ENCODE measurements at regions not wholly inside any gene's neighbourhood (a gene's known extent, or its start where the extent isn't known, plus 50 kb on each side); places are given as distances from the start of the nearest gene placed in this dataset.

- no peaks in the 10 kb centered on the region for H3K27me3 ChIP-seq (ENCODE audit: low read length)
- H3K4me2 ChIP-seq (ENCODE audit: low read length): no peak overlapping the region
- H3K36me3 ChIP-seq (ENCODE audit: low read depth, low read length): no peaks in the 10 kb centered on the region
- H3K9me3 ChIP-seq (ENCODE audit: low read length): no peaks in the 10 kb centered on the region
- H3K4me3 ChIP-seq (ENCODE audit: low read length): no peak overlapping the region
- TF ChIP-seq CTCF (conservative IDR thresholded peaks at IDR 0.05; ENCODE audit: low read depth, low read length): no peak
- no peak for TF ChIP-seq EZH2 (IDR thresholded peaks at IDR 0.05; ENCODE audit: low read length, unreplicated experiment)
- no peak for TF ChIP-seq EZH2phosphoT487 (IDR thresholded peaks at IDR 0.05; ENCODE audit: borderline replicate concordance, low read length)
- no TSS peak for BruUV-seq (replicated peaks)
- H2AFZ ChIP-seq (ENCODE audit: low read length): no peak overlapping the region
- H3K9ac ChIP-seq (ENCODE audit: low read length): no peak overlapping the region
- no peaks in the 10 kb centered on the region for H3F3A ChIP-seq (ENCODE audit: low read length, unreplicated experiment)
- no peak overlapping the region for H3K27ac ChIP-seq (ENCODE audit: low read length)
- H3K79me2 ChIP-seq (ENCODE audit: low read length): no peaks in the 10 kb centered on the region
- peaks cover 37% of the 10 kb centered on the region for H3K4me1 ChIP-seq (ENCODE audit: insufficient read depth, low read length)
- ATAC-seq: no peak
- ChIA-PET CTCF (no interaction called here), POLR2A (ENCODE audit: unreplicated experiment) (no interaction called here)
- no peaks in the 10 kb centered on the region for H4K20me1 ChIP-seq (ENCODE audit: low read length)
- no peak for DNase-seq
- intact Hi-C loops (cut with micrococcal nuclease): no loop called here
- peaks cover 6% of the 10 kb centered on the region; the same call in 1 of the 2 replicates for H3K9me2 ChIP-seq (replicated peaks; ENCODE audit: low read length)
These were observed 342.7 kb downstream of the AASDHPPT start for GRCh38 chr11:106420048-106420665.

- Histone ChIP-seq H3K4me1 (ENCODE audit: insufficient read depth, low read length) (peaks cover 42% of the 10 kb centered on the region), H3F3A (ENCODE audit: low read length, unreplicated experiment) (no peaks in the 10 kb centered on the region), H2AFZ (ENCODE audit: low read length) (no peak overlapping the region), H3K9me2 (replicated peaks; ENCODE audit: low read length) (peaks cover 6% of the 10 kb centered on the region; the same call in 1 of the 2 replicates), H3K79me2 (ENCODE audit: low read length) (no peaks in the 10 kb centered on the region), H3K27ac (ENCODE audit: low read length) (no peak overlapping the region), H3K36me3 (ENCODE audit: low read depth, low read length) (no peaks in the 10 kb centered on the region), H4K20me1 (ENCODE audit: low read length) (no peaks in the 10 kb centered on the region), H3K4me2 (ENCODE audit: low read length) (no peak overlapping the region), H3K9ac (ENCODE audit: low read length) (no peak overlapping the region), H3K4me3 (ENCODE audit: low read length) (no peak overlapping the region), H3K9me3 (ENCODE audit: low read length) (no peaks in the 10 kb centered on the region), H3K27me3 (ENCODE audit: low read length) (no peaks in the 10 kb centered on the region)
- TF ChIP-seq EZH2phosphoT487 (IDR thresholded peaks at IDR 0.05; ENCODE audit: borderline replicate concordance, low read length) (no peak), CTCF (conservative IDR thresholded peaks at IDR 0.05; ENCODE audit: low read depth, low read length) (no peak), EZH2 (IDR thresholded peaks at IDR 0.05; ENCODE audit: low read length, unreplicated experiment) (no peak)
- CTCF ChIA-PET: no interaction called here
- DNase-seq (no peak), ATAC-seq (no peak)
- POLR2A ChIA-PET (ENCODE audit: unreplicated experiment): no interaction called here
- no TSS peak for BruUV-seq (replicated peaks)
- intact Hi-C loops (cut with micrococcal nuclease): no loop called here
These were observed 343.2 kb downstream of the AASDHPPT start for GRCh38 chr11:106420686-106421085.

GRCh38 chr11:106421676-106422292, 344.3 kb downstream of the AASDHPPT start:
- peaks cover 52% of the 10 kb centered on the region for H3K4me1 ChIP-seq (ENCODE audit: insufficient read depth, low read length)
- DNase-seq (peak; percentile 73), ATAC-seq (peak; percentile 37)
- no peaks in the 10 kb centered on the region for H3F3A ChIP-seq (ENCODE audit: low read length, unreplicated experiment)
- H3K9me3 ChIP-seq (ENCODE audit: low read length): no peaks in the 10 kb centered on the region
- no peaks in the 10 kb centered on the region for H4K20me1 ChIP-seq (ENCODE audit: low read length)
- no TSS peak for BruUV-seq (replicated peaks)
- H3K4me2 ChIP-seq (ENCODE audit: low read length): peak overlapping the region; percentile 12; the same call in 1 of the 2 replicates
- intact Hi-C loops (cut with micrococcal nuclease): no loop called here
- H3K4me3 ChIP-seq (ENCODE audit: low read length): no peak overlapping the region
- H3K27ac ChIP-seq (ENCODE audit: low read length): no peak overlapping the region
- CTCF ChIA-PET: no interaction called here
- H3K79me2 ChIP-seq (ENCODE audit: low read length): no peaks in the 10 kb centered on the region
- TF ChIP-seq CTCF (conservative IDR thresholded peaks at IDR 0.05; ENCODE audit: low read depth, low read length): no peak
- no peak for TF ChIP-seq EZH2phosphoT487 (IDR thresholded peaks at IDR 0.05; ENCODE audit: borderline replicate concordance, low read length)
- no peak for TF ChIP-seq EZH2 (IDR thresholded peaks at IDR 0.05; ENCODE audit: low read length, unreplicated experiment)
- no peak overlapping the region for H2AFZ ChIP-seq (ENCODE audit: low read length)
- H3K9me2 ChIP-seq (replicated peaks; ENCODE audit: low read length): peaks cover 6% of the 10 kb centered on the region; the same call in 1 of the 2 replicates
- no peaks in the 10 kb centered on the region for H3K27me3 ChIP-seq (ENCODE audit: low read length)
- no peak overlapping the region for H3K9ac ChIP-seq (ENCODE audit: low read length)
- POLR2A ChIA-PET (ENCODE audit: unreplicated experiment): no interaction called here
- H3K36me3 ChIP-seq (ENCODE audit: low read depth, low read length): no peaks in the 10 kb centered on the region

Data from PC-3 (cell line).